ENCODE measurements at regions not wholly inside any gene's neighbourhood (a gene's known extent, or its start where the extent isn't known, plus 50 kb on each side); places are given as distances from the start of the nearest gene placed in this dataset.

- no peak for DNase-seq (ENCODE audit: low read depth)
- CTCF ChIA-PET: no interaction called here
- no peak for TF ChIP-seq CTCF (IDR thresholded peaks at IDR 0.05; ENCODE audit: insufficient read depth, low read depth, low read length)
- no peak overlapping the region for H3K4me3 ChIP-seq (ENCODE audit: low read depth, low read length)
- no peaks in the 10 kb centered on the region for H3K27me3 ChIP-seq (ENCODE audit: control insufficient read depth, insufficient read depth, low read length)
- no peaks in the 10 kb centered on the region for H3K36me3 ChIP-seq (ENCODE audit: control insufficient read depth, insufficient read depth, low read length)
- POLR2A ChIA-PET: no interaction called here
Measured at GRCh38 chr5:91443761-91444467, 60.8 kb upstream of the ARRDC3 start.

- ChIA-PET CTCF (no interaction called here), POLR2A (no interaction called here)
- no peaks in the 10 kb centered on the region for H3K36me3 ChIP-seq (ENCODE audit: control insufficient read depth, insufficient read depth, low read length)
- H3K4me3 ChIP-seq (ENCODE audit: low read depth, low read length): no peak overlapping the region
- no peak for TF ChIP-seq CTCF (IDR thresholded peaks at IDR 0.05; ENCODE audit: insufficient read depth, low read depth, low read length)
- no peaks in the 10 kb centered on the region for H3K27me3 ChIP-seq (ENCODE audit: control insufficient read depth, insufficient read depth, low read length)
- DNase-seq (ENCODE audit: low read depth): peak; percentile 51
Measured at GRCh38 chr5:91443023-91443422, 59.9 kb upstream of the ARRDC3 start.

- Histone ChIP-seq H3K27me3 (ENCODE audit: control insufficient read depth, insufficient read depth, low read length) (no peaks in the 10 kb centered on the region), H3K4me3 (ENCODE audit: low read depth, low read length) (no peak overlapping the region), H3K36me3 (ENCODE audit: control insufficient read depth, insufficient read depth, low read length) (no peaks in the 10 kb centered on the region)
- POLR2A ChIA-PET: no interaction called here
- CTCF ChIA-PET: interaction anchor here (1.6 kb wide), 1 partner anchor 21 kb away, joined by 4 read pairs; no protein-coding TSS in a partner anchor
- DNase-seq (ENCODE audit: low read depth): no peak
- no peak for TF ChIP-seq CTCF (IDR thresholded peaks at IDR 0.05; ENCODE audit: insufficient read depth, low read depth, low read length)
Measured at GRCh38 chr5:91441082-91441481, 58.0 kb upstream of the ARRDC3 start.

GRCh38 chr5:91438871-91439270, 55.8 kb upstream of the ARRDC3 start:
- no peak for TF ChIP-seq CTCF (IDR thresholded peaks at IDR 0.05; ENCODE audit: insufficient read depth, low read depth, low read length)
- H3K27me3 ChIP-seq (ENCODE audit: control insufficient read depth, insufficient read depth, low read length): no peaks in the 10 kb centered on the region
- H3K36me3 ChIP-seq (ENCODE audit: control insufficient read depth, insufficient read depth, low read length): no peaks in the 10 kb centered on the region
- no peak for DNase-seq (ENCODE audit: low read depth)
- ChIA-PET POLR2A (no interaction called here), CTCF (no interaction called here)
- H3K4me3 ChIP-seq (ENCODE audit: low read depth, low read length): no peak overlapping the region

GRCh38 chr5:91436241-91436640, 53.1 kb upstream of the ARRDC3 start:
- ChIA-PET POLR2A (no interaction called here), CTCF (interaction anchor here (1.2 kb wide), 1 partner anchor 17 kb away, joined by 5 read pairs; no protein-coding TSS in a partner anchor)
- no peak for TF ChIP-seq CTCF (IDR thresholded peaks at IDR 0.05; ENCODE audit: insufficient read depth, low read depth, low read length)
- no peak for DNase-seq (ENCODE audit: low read depth)
- no peaks in the 10 kb centered on the region for H3K27me3 ChIP-seq (ENCODE audit: control insufficient read depth, insufficient read depth, low read length)
- no peaks in the 10 kb centered on the region for H3K36me3 ChIP-seq (ENCODE audit: control insufficient read depth, insufficient read depth, low read length)
- no peak overlapping the region for H3K4me3 ChIP-seq (ENCODE audit: low read depth, low read length)
